Stomach smooth muscle (tissue), 2 donors: ENCODE measurements at regions not wholly inside any gene's neighbourhood (a gene's known extent, or its start where the extent isn't known, plus 50 kb on each side); places are given as distances from the start of the nearest gene placed in this dataset.
"Not testable (repeated sequence)": the region's sequence is repeated elsewhere in the genome, so short reads cannot be mapped to it uniquely, and the experiment has no call there.

ENCODE experiments used
- H3K27ac ChIP-seq: one replicate; pipeline ENCODE4 v1.7.0; 2013; ENCODE audit warnings: mild to moderate bottlenecking, low read length, inconsistent platforms
- H3K27me3 ChIP-seq, 2 donors: one replicate each; pipeline ENCODE4 v1.7.0; 2013; ENCODE audit warnings: low read length in 2 of 2; ENCODE audit not compliant: insufficient read depth in 2 of 2, control insufficient read depth in 1 of 2
- H3K36me3 ChIP-seq, 2 donors: one replicate each; pipeline ENCODE4 v1.7.0; 2013; ENCODE audit warnings: low read length in 2 of 2; ENCODE audit not compliant: control insufficient read depth in 2 of 2, insufficient read depth in 2 of 2
- H3K4me1 ChIP-seq: one replicate; pipeline ENCODE4 v1.7.0; 2013; ENCODE audit warnings: low read length; ENCODE audit not compliant: control insufficient read depth, insufficient read depth
- H3K4me3 ChIP-seq, 2 donors: one replicate each; pipeline ENCODE4 v1.7.0; 2013; ENCODE audit warnings: low read length in 2 of 2
- H3K9ac ChIP-seq, 2 donors: one replicate each; pipeline ENCODE4 v1.7.0; 2013; ENCODE audit warnings: low read length in 2 of 2, mild to moderate bottlenecking in 1 of 2
- H3K9me3 ChIP-seq, 2 donors: one replicate each; pipeline ENCODE4 v1.7.0; 2013; ENCODE audit warnings: low read length in 2 of 2; ENCODE audit not compliant: control insufficient read depth in 2 of 2
- donor health status: healthy.
- donor health status: Pancreatic carcinoma.

DNA sequence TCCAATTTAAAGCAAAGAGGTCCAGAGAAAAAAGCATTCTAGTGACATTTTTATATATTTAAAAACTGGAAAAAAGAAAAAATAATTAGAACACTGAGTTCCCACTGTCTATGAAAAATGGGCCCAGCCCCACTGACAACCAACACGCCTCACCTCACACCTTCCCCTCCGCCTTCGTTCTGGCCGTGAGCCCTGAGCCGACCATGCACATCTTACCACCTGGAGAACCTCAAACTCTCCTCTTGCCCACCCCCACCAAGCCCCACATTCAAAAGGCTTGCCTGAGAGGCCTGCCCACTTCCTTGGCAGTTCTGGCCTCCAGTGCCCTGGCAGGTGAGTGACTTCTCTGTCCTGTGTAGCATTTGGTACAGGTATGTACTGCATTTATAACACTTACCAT is 63.9 kb upstream of the PLGLB2 start:
- H3K4me3 ChIP-seq, H3K27ac ChIP-seq, H3K27me3 ChIP-seq, H3K36me3 ChIP-seq, H3K9ac ChIP-seq, H3K4me1 ChIP-seq, H3K9me3 ChIP-seq: not testable (repeated sequence)

DNA sequence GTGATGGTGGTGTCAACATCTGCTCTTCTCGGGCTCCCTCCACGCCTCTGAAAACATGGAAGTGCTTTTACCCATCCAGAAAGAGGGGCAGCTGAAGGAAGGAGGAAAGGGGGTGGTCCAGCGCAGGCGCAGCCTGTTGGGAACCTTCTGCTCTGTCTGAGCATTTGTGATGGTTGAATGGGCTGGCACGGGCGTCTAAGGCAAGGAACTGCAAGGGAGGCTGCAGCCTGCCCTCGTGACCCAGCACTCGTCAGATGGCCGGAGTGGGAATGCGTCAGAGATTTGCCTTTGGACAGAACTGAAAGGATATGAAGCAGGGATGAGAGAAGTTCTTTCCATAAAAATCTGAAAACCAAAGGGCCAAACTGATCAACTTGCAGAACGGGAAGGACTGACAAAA is 62.3 kb upstream of the PLGLB2 start:
- H3K36me3 ChIP-seq, H3K4me3 ChIP-seq, H3K27me3 ChIP-seq, H3K4me1 ChIP-seq, H3K9me3 ChIP-seq, H3K27ac ChIP-seq, H3K9ac ChIP-seq: not testable (repeated sequence)

DNA sequence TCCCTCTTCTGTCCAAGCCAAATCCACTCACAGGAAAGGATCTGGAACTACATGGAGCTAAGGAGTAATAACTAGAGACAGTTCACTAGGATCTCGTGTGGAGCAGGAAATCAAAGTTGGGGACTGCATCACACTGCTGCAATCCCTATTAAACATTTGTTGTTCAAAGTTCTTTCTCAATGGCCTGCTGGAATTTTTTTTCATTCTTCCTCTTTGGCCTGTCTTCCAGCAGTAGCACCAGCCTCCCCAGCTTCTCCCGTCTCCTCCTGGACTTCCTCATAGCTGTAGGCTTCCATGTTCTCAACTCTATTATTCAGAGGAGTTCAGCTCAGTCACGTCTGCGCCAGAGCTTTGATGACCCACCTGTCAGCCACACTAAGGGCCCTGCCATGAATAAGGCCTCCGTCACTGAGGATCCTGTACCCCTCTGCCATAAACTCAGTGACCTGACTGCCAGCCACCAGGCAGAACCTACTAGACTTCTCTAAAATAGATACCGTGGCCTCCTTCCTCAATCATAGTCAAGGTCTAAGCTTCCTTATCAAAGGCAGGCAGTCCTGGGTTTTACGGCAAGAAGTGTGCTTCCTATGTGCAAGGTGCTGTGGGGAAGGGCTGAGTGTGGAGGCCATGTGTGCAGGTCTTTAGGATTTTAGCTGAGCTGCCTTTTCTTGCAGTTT is 60.9 kb upstream of the PLGLB2 start:
- not testable (repeated sequence) for H3K36me3 ChIP-seq, H3K4me1 ChIP-seq, H3K27me3 ChIP-seq, H3K9me3 ChIP-seq, H3K9ac ChIP-seq, H3K27ac ChIP-seq, H3K4me3 ChIP-seq

DNA sequence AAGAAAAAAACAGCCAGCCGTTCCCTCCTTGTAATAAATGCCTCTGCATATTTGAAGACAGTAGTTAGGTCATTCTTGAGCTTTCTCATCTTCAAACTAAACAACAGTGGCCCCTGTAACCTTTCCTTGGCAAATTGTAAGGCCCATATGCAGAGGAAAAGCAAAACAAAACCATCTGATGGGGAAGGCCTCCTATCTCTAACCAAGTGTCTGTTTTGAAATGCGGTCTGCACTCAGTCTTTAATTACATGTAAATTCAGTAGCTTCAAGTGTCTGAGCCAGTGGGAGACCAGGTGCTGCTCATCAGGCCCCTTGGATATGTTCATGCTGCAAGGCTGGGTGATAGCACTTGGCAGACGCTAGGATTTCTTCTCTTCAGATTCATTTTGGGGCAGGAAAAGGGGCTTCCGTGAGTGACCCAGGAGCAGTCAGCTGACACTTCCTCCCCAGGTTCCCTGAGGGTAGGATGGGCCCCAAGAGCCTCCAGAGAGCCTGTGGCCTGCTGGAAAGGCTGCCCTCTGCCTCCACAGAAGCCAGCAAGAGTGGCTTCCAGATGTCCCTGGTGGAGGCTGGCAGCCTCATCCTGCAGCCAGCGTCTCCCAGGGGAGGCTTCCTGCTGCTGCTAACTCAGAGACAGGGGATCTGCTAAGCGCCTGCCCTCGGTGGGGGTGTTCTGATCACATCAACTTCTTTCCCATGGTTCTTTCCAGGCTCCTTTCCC is 60.2 kb upstream of the PLGLB2 start:
- H3K27ac ChIP-seq, H3K4me3 ChIP-seq, H3K9ac ChIP-seq, H3K36me3 ChIP-seq, H3K9me3 ChIP-seq, H3K27me3 ChIP-seq, H3K4me1 ChIP-seq: not testable (repeated sequence)

- H3K4me3 ChIP-seq, H3K27ac ChIP-seq, H3K4me1 ChIP-seq, H3K9me3 ChIP-seq, H3K9ac ChIP-seq, H3K36me3 ChIP-seq, H3K27me3 ChIP-seq: not testable (repeated sequence)
These were observed 55.8 kb upstream of the PLGLB2 start for GRCh38 chr2:87691899-87692592.

DNA sequence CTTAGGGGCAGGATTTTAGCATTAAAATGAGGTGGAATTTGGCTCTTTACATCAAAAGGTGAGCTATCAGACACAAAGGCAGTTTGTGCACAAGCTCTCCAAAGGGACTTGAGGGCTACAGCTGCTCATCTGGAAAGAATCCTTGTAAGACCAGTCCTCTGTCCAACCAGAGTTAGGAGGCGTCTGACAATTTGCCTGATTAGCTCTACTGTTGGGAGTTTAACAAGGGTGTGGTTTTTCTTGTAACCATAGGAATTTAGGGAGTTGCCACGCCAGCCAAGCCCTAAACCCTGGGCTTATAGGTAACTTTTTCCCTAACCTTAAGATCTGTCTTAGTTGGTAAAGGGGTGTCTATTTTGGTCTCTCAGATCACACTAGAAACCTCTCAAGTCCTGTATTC is 55.0 kb upstream of the PLGLB2 start:
- not testable (repeated sequence) for H3K27ac ChIP-seq, H3K27me3 ChIP-seq, H3K36me3 ChIP-seq, H3K4me3 ChIP-seq, H3K9ac ChIP-seq, H3K9me3 ChIP-seq, H3K4me1 ChIP-seq

DNA sequence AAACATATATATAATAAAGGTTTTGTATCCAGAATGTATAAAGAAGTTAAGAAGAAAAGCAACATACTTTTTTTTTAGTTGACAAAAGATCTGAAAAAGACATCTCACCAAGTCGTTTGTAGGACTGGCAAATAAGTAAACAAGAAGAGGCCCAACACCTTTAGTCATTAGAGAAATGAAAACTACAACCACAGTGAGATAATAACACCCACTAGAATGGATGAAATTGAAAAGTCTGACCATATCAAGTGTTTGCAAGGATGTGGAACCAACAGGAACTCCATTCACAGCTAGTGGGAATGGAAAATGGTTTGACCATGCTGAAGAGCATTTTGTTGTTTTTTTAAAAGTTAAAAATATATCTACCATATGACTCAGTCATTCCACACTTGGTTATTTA is 54.0 kb upstream of the PLGLB2 start:
- H3K36me3 ChIP-seq, H3K4me1 ChIP-seq: not testable (repeated sequence)

GRCh38 chr2:87695596-87696323 is 52.1 kb upstream of the PLGLB2 start:
- H3K9me3 ChIP-seq, H3K27me3 ChIP-seq, H3K4me1 ChIP-seq, H3K9ac ChIP-seq, H3K36me3 ChIP-seq, H3K27ac ChIP-seq, H3K4me3 ChIP-seq: not testable (repeated sequence)

More for the DNA sequence above, 54.0 kb upstream of the PLGLB2 start:
- H3K27ac ChIP-seq, H3K4me3 ChIP-seq, H3K9me3 ChIP-seq, H3K9ac ChIP-seq, H3K27me3 ChIP-seq: not testable (repeated sequence)
